Muscle of back (tissue), 3 donors: ENCODE measurements at regions not wholly inside any gene's neighbourhood (a gene's known extent, or its start where the extent isn't known, plus 50 kb on each side); places are given as distances from the start of the nearest gene placed in this dataset.

Source experiments
- DNase-seq, 3 donors: peaks; one replicate each; pipeline versions ENCODE4 v3.0.0 to v3.0.0-alpha.2; 2013

- DNase-seq: no peak
Observed at GRCh38 chr1:195562074-195562473, 1046.2 kb downstream of the KCNT2 start.

GRCh38 chr1:195550071-195550862 lies 1058.0 kb downstream of the KCNT2 start:
- no peak for DNase-seq

DNA sequence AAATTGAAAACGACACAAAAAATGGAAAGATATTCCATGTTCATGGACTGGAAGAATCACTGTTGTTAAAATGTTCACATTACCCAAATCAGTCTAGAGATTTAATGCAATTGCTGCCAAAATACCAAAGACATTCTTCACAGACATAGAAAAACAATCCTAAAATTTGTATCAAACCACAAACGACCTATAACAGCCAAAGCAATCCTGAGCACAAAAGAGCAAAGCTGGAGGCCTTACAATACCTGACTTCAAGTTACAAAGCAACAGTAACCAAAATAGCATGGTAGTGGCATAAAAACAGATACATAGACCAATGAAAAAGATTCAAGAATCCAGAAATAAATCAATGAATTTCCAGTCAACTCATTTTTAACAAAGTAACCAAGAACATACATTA lies 1077.3 kb downstream of the KCNT2 start:
- peak in 1 of 3 donors; percentile 23 for DNase-seq

DNA sequence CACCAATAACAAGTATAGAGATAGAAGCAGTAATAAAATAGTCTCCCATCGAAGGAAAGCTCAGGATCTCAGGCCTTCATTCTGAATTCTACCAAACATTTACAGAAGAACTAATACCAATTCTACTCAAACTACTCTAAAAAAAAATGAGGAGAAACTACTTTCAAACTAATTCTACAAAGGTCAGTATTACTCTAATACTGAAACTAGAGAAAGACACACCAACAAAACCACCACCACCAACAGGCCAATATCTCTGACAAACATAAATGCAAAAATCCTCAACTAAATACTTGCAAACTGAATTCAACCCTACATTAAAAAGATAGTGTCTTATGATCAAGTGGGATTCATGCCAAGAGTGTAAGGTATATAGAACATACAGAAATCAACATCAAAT lies 1078.4 kb downstream of the KCNT2 start:
- DNase-seq: no peak

GRCh38 chr1:195520757-195521156 lies 1087.5 kb downstream of the KCNT2 start:
- DNase-seq: no peak

DNA sequence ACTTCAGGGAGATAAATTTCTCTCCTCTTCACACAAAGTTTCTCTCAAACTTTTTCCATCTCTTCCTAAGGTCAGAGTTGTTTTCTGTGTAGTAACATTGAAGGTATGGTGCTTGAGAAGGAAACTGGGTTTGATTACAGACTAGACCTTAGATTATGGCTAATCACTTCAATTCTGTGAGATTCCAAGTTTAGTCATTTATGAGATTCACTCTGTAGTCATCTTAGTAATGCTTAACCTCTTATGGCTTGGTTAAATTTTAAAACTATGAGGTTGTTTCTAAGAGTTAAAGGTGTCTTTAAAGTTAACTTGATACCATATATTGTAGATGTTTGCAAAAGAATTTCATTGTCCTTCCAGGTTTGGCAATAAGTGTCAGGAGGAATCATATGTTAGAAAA lies 1092.2 kb downstream of the KCNT2 start:
- DNase-seq: no peak

GRCh38 chr1:195511501-195511900 lies 1096.7 kb downstream of the KCNT2 start:
- no peak for DNase-seq

GRCh38 chr1:195501118-195501517 lies 1107.1 kb downstream of the KCNT2 start:
- DNase-seq: no peak

DNA sequence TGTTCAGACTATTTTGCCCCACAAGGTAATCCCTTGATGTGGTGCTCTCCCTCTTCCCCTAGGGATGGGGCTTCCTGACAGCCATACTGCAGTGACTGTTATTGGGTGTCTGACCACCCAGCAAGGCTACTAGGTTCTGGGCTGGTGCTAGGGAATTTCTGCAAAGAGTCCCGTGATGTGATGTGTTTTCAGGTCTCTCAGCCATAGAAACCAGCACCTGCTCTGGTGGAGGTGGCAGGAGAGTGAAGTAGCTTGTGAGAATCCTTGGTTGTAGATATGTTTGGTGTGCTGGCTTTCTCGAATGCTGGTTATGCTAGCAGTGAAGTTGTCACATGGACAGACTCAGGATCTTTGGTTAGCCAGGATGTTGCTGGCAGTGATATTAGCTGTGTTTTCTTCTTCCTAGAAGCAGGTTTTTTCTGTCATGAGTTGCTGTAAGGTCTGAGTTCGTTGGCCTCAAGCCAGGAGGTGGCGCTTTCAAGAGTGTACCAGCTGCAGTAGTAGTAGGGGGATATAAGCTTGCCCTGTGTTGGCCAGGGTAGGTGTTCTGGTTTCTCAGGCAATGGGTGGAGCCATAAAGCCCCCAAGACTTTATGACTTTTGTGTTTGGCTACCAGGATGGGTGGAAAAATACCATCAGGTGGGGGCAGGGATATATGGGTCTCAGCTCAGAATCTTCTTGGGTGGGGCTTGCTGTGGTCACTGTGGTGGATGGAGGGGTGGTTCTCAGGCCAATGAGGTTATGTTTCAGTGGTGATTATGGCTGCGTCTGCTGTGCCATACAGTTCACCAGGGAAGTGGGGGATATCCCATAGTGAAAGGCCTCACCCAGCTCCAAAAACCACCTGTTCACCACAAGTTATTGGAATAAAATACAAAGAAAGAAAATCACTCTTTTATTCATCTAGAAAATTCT lies 1112.3 kb downstream of the KCNT2 start:
- DNase-seq: no peak

DNA sequence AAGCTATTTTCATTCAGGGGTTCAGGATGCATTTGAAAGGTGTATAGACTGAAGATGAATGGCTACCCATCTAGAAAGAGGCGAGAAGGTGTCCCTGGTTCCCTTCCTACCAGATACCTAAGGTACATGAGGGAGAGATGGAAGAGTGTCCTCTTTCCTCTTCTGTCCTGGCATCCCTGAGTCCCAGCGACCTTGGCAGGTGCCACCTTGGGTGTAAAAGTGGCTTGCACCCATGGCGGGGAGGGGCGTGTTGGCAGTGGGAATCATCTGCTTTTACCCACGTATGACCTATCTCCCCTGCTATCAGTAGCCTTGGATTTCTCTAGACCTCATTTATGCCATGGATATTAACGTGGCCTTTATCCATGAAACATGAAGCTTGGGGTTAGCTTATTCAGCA lies 1126.1 kb downstream of the KCNT2 start:
- DNase-seq: no peak

- no peak for DNase-seq
Observed at GRCh38 chr1:195481293-195481692, 1126.9 kb downstream of the KCNT2 start.

- DNase-seq: no peak
Observed at GRCh38 chr1:195475568-195475967, 1132.7 kb downstream of the KCNT2 start.

- DNase-seq: no peak
Observed at GRCh38 chr1:195472291-195472690, 1135.9 kb downstream of the KCNT2 start.

DNA sequence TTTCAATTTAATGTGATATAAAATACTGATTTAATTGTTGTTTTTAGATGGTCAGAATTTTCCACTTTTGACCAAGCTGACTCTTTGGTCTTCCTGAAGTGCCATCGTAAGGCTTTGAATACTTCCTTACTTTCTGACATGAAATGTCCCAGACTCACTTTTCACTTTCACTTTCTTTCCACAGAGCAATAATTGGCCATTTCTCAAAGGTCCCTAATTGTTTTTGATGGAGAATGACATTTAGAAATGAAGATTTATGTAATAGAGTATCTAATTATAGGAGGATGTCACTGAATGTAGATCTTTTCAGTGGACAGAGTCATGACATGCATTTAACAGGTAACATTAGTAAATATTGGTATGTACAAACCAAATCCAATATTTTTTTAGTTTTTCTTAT lies 1141.6 kb downstream of the KCNT2 start:
- DNase-seq: no peak

DNA sequence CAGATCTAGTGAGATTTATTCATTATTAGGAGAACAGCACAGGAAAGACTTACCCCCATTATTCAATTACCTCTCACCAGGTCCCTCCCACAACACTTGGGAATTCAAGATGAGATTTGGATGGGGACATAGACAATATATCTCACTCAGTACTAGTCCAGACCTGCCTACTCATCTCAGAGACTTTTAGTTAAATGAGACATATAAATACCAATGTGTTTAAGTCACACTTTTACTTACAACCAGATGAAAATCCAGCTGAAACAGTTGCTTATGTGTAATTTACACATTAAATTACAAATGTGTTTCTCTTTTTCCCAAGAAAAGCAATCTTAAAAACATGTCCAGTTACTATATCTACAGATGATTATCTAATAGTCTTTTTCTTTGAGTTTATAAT lies 1145.6 kb downstream of the KCNT2 start:
- peak in 1 of 3 donors; percentile 10 for DNase-seq

GRCh38 chr1:195462152-195462551 lies 1146.1 kb downstream of the KCNT2 start:
- no peak for DNase-seq

DNA sequence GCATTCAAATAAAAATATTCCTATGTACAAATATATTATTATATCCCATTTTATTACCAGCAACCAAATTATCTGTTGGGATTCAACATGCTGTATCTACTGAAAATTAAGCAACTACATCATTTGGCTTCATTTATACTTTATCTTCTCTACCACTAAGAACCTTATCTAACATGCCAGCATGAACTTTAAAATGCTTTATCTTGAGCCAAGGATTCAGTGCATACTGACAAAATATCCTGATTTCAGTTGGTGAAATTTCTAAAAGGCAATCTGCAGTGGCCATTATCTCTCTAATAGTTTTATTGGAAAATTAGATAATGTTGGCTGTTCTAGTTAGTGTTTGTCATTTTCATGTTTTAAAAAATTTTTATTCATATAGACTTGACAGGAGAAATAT lies 1149.9 kb downstream of the KCNT2 start:
- no peak for DNase-seq

DNA sequence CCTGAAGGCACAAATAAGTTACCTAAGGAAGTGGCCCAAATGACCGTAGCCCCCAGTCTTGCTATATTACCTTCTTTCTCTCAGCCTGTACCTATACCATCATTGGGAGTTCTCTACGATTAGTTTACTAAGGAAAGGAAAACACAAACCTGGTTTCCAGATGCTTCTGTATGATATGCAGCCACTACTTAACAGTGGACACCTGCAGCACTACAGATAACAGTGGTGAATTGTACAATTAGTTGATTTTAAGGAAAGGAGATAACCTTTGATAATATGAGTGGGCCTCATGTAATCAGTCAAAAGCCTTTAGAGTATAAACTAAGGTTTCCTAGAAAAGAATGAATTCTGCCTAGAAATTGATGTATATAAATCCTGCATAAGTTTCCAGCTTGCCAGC lies 1157.4 kb downstream of the KCNT2 start:
- DNase-seq: no peak

GRCh38 chr1:195439661-195440060 lies 1168.6 kb downstream of the KCNT2 start:
- DNase-seq: no peak

DNA sequence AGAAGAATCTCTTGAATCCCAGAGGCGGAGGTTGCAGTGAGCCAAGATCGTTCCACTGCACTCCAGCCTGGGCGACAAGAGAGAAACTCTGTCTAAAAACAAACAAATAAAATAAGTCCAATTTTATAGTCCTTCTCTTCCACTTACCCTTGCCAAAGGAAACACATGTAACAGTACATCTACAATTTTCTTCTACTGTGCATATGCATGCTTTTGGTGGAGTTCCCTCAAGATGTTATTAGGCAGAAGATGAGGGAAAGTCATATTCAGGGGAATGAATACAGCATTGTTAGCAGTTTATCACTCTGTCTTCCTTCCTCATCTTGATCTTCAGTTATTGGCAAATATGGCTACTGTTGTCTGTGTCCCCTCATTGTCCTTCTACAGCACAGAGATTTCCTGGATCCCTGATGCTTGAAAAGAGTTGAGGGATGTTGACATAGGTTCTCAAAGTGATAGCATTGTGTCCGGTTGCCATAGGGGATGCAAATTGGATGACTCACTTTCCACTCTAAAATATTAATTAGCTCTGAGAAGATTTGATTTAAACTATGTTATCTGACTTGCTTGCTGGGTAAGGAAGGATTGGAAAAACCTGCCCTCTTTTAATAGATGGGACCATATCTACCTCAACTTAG lies 1173.6 kb downstream of the KCNT2 start:
- DNase-seq: no peak

DNA sequence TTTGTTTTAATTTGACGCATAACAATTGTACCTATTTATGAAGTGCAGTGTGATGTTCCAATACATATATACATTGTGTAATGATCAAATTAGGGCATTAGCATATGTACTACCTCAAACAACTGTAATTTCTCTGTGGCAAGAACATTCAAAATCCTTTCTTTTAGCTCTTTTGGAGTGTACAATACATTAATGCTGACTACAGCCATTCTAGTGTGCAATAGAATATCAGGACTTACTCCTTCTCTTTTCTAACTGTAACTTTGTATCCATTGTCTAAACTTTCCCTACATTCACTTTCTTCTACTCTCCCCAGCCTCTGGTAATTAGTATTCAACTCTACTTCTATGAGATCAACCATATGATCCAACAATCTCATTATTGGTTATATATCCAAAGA lies 1177.4 kb downstream of the KCNT2 start:
- DNase-seq: no peak

GRCh38 chr1:195428927-195429326 lies 1179.3 kb downstream of the KCNT2 start:
- DNase-seq: no peak

GRCh38 chr1:195415584-195415983 lies 1192.7 kb downstream of the KCNT2 start:
- no peak for DNase-seq
